IPS-18a (cell line): ENCODE measurements at regions not wholly inside any gene's neighbourhood (a gene's known extent, or its start where the extent isn't known, plus 50 kb on each side); places are given as distances from the start of the nearest gene placed in this dataset.
"Not testable (repeated sequence)": the region's sequence is repeated elsewhere in the genome, so short reads cannot be mapped to it uniquely, and the experiment has no call there.

ENCODE experiments used
- H3K27ac ChIP-seq: one replicate; pipeline ENCODE4 v1.5.1; 2013; ENCODE audit warnings: low read length
- H3K27me3 ChIP-seq: one replicate; pipeline ENCODE4 v1.6.1; 2013; ENCODE audit warnings: mild to moderate bottlenecking, low read length; ENCODE audit not compliant: control insufficient read depth, insufficient read depth
- H3K36me3 ChIP-seq: one replicate; pipeline ENCODE4 v1.6.1; 2013; ENCODE audit warnings: low read depth, low read length; ENCODE audit not compliant: control insufficient read depth
- H3K4me1 ChIP-seq: one replicate; pipeline ENCODE4 v1.6.1; 2013; ENCODE audit warnings: low read depth, low read length; ENCODE audit not compliant: control insufficient read depth
- H3K4me3 ChIP-seq: one replicate; pipeline ENCODE4 v1.5.1; 2013; ENCODE audit warnings: low read length
- H3K9ac ChIP-seq: one replicate; pipeline ENCODE4 v1.6.1; 2013; ENCODE audit warnings: mild to moderate bottlenecking, low read length, moderate library complexity
- H3K9me3 ChIP-seq: one replicate; pipeline ENCODE4 v1.6.1; 2013; ENCODE audit warnings: low read depth, low read length; ENCODE audit not compliant: control insufficient read depth

GRCh38 chr1:111063595-111063994, 76.3 kb downstream of the DRAM2 start:
- Histone ChIP-seq H3K9me3 (peaks cover 57% of the 10 kb centered on the region), H3K36me3 (no peaks in the 10 kb centered on the region), H3K4me1 (no peaks in the 10 kb centered on the region), H3K9ac (no peak overlapping the region), H3K27ac (no peak overlapping the region), H3K27me3 (no peaks in the 10 kb centered on the region), H3K4me3 (no peak overlapping the region)

- Histone ChIP-seq H3K4me3 (no peak overlapping the region), H3K4me1 (no peaks in the 10 kb centered on the region), H3K9ac (no peak overlapping the region), H3K9me3 (peaks cover 51% of the 10 kb centered on the region), H3K27ac (no peak overlapping the region), H3K36me3 (no peaks in the 10 kb centered on the region), H3K27me3 (no peaks in the 10 kb centered on the region)
These were observed 77.3 kb downstream of the DRAM2 start for GRCh38 chr1:111062624-111063023.

- no peaks in the 10 kb centered on the region for H3K4me1 ChIP-seq
- no peak overlapping the region for H3K4me3 ChIP-seq
- no peaks in the 10 kb centered on the region for H3K27me3 ChIP-seq
- no peak overlapping the region for H3K27ac ChIP-seq
- H3K9me3 ChIP-seq = peaks cover 51% of the 10 kb centered on the region
- H3K9ac ChIP-seq = no peak overlapping the region
- no peaks in the 10 kb centered on the region for H3K36me3 ChIP-seq
These were observed 77.8 kb downstream of the DRAM2 start for GRCh38 chr1:111062081-111062480.

- H3K9ac ChIP-seq = no peak overlapping the region
- peaks cover 35% of the 10 kb centered on the region for H3K9me3 ChIP-seq
- H3K27ac ChIP-seq = no peak overlapping the region
- H3K4me3 ChIP-seq = no peak overlapping the region
- H3K27me3 ChIP-seq = no peaks in the 10 kb centered on the region
- no peaks in the 10 kb centered on the region for H3K4me1 ChIP-seq
- no peaks in the 10 kb centered on the region for H3K36me3 ChIP-seq
These were observed 85.2 kb downstream of the DRAM2 start for GRCh38 chr1:111054656-111055055.

GRCh38 chr1:111052246-111052645, 87.6 kb downstream of the DRAM2 start:
- H3K36me3 ChIP-seq = no peaks in the 10 kb centered on the region

GRCh38 chr1:111048253-111048652, 84.5 kb upstream of the LRIF1 start:
- peaks cover 24% of the 10 kb centered on the region for H3K9me3 ChIP-seq
- H3K27me3 ChIP-seq, H3K36me3 ChIP-seq, H3K4me3 ChIP-seq, H3K9ac ChIP-seq, H3K4me1 ChIP-seq, H3K27ac ChIP-seq: not testable (repeated sequence)

More at GRCh38 chr1:111052246-111052645, 87.6 kb downstream of the DRAM2 start:
- Histone ChIP-seq H3K4me3 (no peak overlapping the region), H3K9me3 (peaks cover 44% of the 10 kb centered on the region), H3K27ac (no peak overlapping the region), H3K9ac (no peak overlapping the region), H3K4me1 (no peaks in the 10 kb centered on the region), H3K27me3 (no peaks in the 10 kb centered on the region)

GRCh38 chr1:111045033-111045722, 81.5 kb upstream of the LRIF1 start:
- Histone ChIP-seq H3K27ac (no peak overlapping the region), H3K27me3 (no peaks in the 10 kb centered on the region), H3K9ac (no peak overlapping the region), H3K9me3 (peaks cover 13% of the 10 kb centered on the region), H3K4me1 (no peaks in the 10 kb centered on the region), H3K36me3 (no peaks in the 10 kb centered on the region), H3K4me3 (no peak overlapping the region)

GRCh38 chr1:111032295-111032897, 68.7 kb upstream of the LRIF1 start:
- H3K4me1 ChIP-seq = no peaks in the 10 kb centered on the region
- H3K27ac ChIP-seq = no peak overlapping the region
- H3K36me3 ChIP-seq = no peaks in the 10 kb centered on the region
- peaks cover 2% of the 10 kb centered on the region for H3K9me3 ChIP-seq
- H3K9ac ChIP-seq = no peak overlapping the region
- H3K27me3 ChIP-seq = no peaks in the 10 kb centered on the region
- no peak overlapping the region for H3K4me3 ChIP-seq

GRCh38 chr1:111030590-111030989, 66.9 kb upstream of the LRIF1 start:
- H3K9ac ChIP-seq = no peak overlapping the region
- H3K27me3 ChIP-seq = no peaks in the 10 kb centered on the region
- no peaks in the 10 kb centered on the region for H3K36me3 ChIP-seq
- no peak overlapping the region for H3K4me3 ChIP-seq
- H3K4me1 ChIP-seq = no peaks in the 10 kb centered on the region
- peaks cover 2% of the 10 kb centered on the region for H3K9me3 ChIP-seq
- no peak overlapping the region for H3K27ac ChIP-seq

- no peak overlapping the region for H3K9ac ChIP-seq
- H3K4me1 ChIP-seq = no peaks in the 10 kb centered on the region
- H3K36me3 ChIP-seq = no peaks in the 10 kb centered on the region
- H3K27me3 ChIP-seq = no peaks in the 10 kb centered on the region
- no peak overlapping the region for H3K4me3 ChIP-seq
- H3K9me3 ChIP-seq = peaks cover 13% of the 10 kb centered on the region
- no peak overlapping the region for H3K27ac ChIP-seq
These were observed 61.4 kb upstream of the LRIF1 start for GRCh38 chr1:111025109-111025508.

- H3K4me1 ChIP-seq = no peaks in the 10 kb centered on the region
These were observed 51.5 kb upstream of the LRIF1 start for GRCh38 chr1:111015222-111015621.

More at GRCh38 chr1:111015222-111015621, 51.5 kb upstream of the LRIF1 start:
- Histone ChIP-seq H3K9ac (no peak overlapping the region), H3K27ac (no peak overlapping the region), H3K36me3 (no peaks in the 10 kb centered on the region), H3K9me3 (peaks cover 17% of the 10 kb centered on the region), H3K4me3 (no peak overlapping the region), H3K27me3 (no peaks in the 10 kb centered on the region)
